SU-DHL-6 (cell line): ENCODE measurements at regions not wholly inside any gene's neighbourhood (a gene's known extent, or its start where the extent isn't known, plus 50 kb on each side); places are given as distances from the start of the nearest gene placed in this dataset.

Experiments used
- H2AFZ ChIP-seq: fragments of 200-600 bp; sonication (generic); 2 replicates; pipeline ENCODE4 v1.6.1; 2014; ENCODE audit warnings: low read depth, mild to moderate bottlenecking, moderate library complexity, mixed read lengths, antibody characterized with exemption, low read length; ENCODE audit not compliant: severe bottlenecking
- H3F3A ChIP-seq: fragments of 200-600 bp; shearing (Covaris generic); 2 replicates; pipeline ENCODE4 v1.6.0; 2016; ENCODE audit warnings: antibody characterized with exemption, mild to moderate bottlenecking; ENCODE audit not compliant: insufficient read depth
- H3K27ac ChIP-seq: fragments of 200-600 bp; sonication (generic); 2 replicates; pipeline ENCODE4 v1.5.1; 2016; ENCODE audit warnings: low read depth, mild to moderate bottlenecking, low read length, moderate library complexity, mixed read lengths
- H3K27me3 ChIP-seq: fragments of 200-600 bp; sonication (generic), shearing (Covaris generic); 2 replicates; pipeline ENCODE4 v1.6.0; 2014; ENCODE audit warnings: mild to moderate bottlenecking, low read length
- H3K36me3 ChIP-seq: fragments of 200-600 bp; sonication (generic); 2 replicates; pipeline ENCODE4 v1.6.1; 2014; ENCODE audit warnings: mild to moderate bottlenecking, low read length, mixed read lengths
- H3K4me2 ChIP-seq: fragments of 300-600, 200-600 bp; shearing (Covaris generic), sonication (generic); 2 replicates; pipeline ENCODE4 v1.6.0; 2014; ENCODE audit warnings: low read length, low read depth, mild to moderate bottlenecking; ENCODE audit not compliant: poor library complexity, severe bottlenecking
- H3K4me3 ChIP-seq: fragments of 200-600 bp; sonication (generic); 2 replicates; pipeline ENCODE4 v1.5.1; 2014; ENCODE audit warnings: antibody characterized with exemption, low read length, mild to moderate bottlenecking, mixed read lengths; ENCODE audit not compliant: insufficient read depth, poor library complexity, severe bottlenecking
- H3K79me2 ChIP-seq: fragments of 200-600 bp; sonication (generic); 2 replicates; pipeline ENCODE4 v1.6.1; 2014; ENCODE audit warnings: mild to moderate bottlenecking, low read length, moderate library complexity; ENCODE audit not compliant: insufficient read depth
- H3K9ac ChIP-seq: fragments of 200-600 bp; sonication (generic); 2 replicates; pipeline ENCODE4 v1.7.0; 2014; ENCODE audit warnings: mild to moderate bottlenecking, low read length
- H3K9me2 ChIP-seq: fragments of 200-600 bp; sonication (generic); replicated peaks from 2 replicates; pipeline ENCODE4 v1.6.1; 2014; ENCODE audit warnings: low read length; ENCODE audit not compliant: insufficient read depth
- H3K9me3 ChIP-seq: fragments of 200-600 bp; sonication (generic); 2 replicates; pipeline ENCODE4 v1.6.1; 2014; ENCODE audit warnings: low read length, mixed read lengths; ENCODE audit not compliant: insufficient read depth
- H4K20me1 ChIP-seq: fragments of 200-600 bp; sonication (generic); 2 replicates; pipeline ENCODE4 v1.6.1; 2014; ENCODE audit warnings: low read depth, mild to moderate bottlenecking, antibody characterized with exemption, low read length, moderate library complexity, mixed read lengths
- EZH2phosphoT487 ChIP-seq: fragments of 200-600 bp; sonication (generic), shearing (Covaris generic); conservative IDR thresholded peaks from 2 replicates; pipeline ENCODE4 v1.6.1; 2018; ENCODE audit warnings: mild to moderate bottlenecking, antibody characterized with exemption, low read length, moderate library complexity, mixed read lengths
- TF ChIP-seq, protein P1 (sequence below): fragments of 200-600 bp; sonication (generic); IDR thresholded peaks from one replicate; pipeline ENCODE4 v1.5.1; 2017; ENCODE audit warnings: antibody characterized with exemption, mild to moderate bottlenecking, low read length, moderate library complexity; ENCODE audit not compliant: insufficient read depth, poor library complexity, severe bottlenecking

DNA sequence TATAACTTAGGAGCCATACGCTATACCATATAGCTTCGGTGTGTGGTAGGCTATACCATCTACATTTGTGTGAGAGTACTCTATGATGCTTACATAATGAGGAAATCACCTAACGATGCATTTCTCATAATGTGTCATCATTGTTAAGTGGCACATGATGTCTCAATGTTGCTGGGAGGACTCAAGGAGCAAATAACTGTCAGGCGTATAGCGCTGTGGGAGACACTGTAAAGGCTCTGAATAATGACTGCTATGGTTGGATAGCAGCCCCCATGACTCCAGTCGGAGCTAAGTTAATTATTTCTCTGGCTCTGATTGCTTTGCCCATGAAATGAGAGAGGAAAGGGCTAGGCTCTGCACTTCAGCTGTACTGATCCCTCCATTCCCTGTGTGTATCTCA is 197.2 kb downstream of the RGS9 start:
- Histone ChIP-seq H3K9me3 (no peaks in the 10 kb centered on the region; the same call in 1 of the 2 replicates), H3K27me3 (no peaks in the 10 kb centered on the region), H2AFZ (no peak overlapping the region), H3F3A (no peaks in the 10 kb centered on the region), H3K36me3 (no peaks in the 10 kb centered on the region), H3K4me2 (no peak overlapping the region), H3K9me2 (no peaks in the 10 kb centered on the region), H3K79me2 (no peaks in the 10 kb centered on the region), H3K9ac (no peak overlapping the region), H4K20me1 (no peaks in the 10 kb centered on the region), H3K27ac (no peak overlapping the region), H3K4me3 (no peak overlapping the region)
- TF ChIP-seq, protein P1, sequence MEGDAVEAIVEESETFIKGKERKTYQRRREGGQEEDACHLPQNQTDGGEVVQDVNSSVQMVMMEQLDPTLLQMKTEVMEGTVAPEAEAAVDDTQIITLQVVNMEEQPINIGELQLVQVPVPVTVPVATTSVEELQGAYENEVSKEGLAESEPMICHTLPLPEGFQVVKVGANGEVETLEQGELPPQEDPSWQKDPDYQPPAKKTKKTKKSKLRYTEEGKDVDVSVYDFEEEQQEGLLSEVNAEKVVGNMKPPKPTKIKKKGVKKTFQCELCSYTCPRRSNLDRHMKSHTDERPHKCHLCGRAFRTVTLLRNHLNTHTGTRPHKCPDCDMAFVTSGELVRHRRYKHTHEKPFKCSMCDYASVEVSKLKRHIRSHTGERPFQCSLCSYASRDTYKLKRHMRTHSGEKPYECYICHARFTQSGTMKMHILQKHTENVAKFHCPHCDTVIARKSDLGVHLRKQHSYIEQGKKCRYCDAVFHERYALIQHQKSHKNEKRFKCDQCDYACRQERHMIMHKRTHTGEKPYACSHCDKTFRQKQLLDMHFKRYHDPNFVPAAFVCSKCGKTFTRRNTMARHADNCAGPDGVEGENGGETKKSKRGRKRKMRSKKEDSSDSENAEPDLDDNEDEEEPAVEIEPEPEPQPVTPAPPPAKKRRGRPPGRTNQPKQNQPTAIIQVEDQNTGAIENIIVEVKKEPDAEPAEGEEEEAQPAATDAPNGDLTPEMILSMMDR, result no peak
- TF ChIP-seq EZH2phosphoT487, result no peak

DNA sequence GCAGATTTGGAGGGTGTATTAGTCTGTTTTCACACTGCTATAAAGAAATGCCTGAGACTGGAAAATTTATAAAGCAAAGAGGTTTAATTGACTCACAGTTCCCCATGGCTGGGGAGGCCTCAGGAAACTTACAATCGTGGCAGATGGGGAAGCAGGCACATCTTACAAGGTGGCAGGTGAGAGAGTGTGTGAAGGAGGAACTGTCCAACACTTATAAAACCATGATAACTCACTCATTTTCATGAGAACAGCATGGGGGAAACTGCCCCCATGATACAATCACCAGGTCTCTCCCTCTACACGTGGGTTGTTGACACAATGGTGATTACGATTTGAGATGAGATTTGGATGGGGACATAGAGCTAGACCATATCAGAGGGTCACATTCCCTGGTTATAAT is 195.6 kb downstream of the RGS9 start:
- Histone ChIP-seq H2AFZ (no peak overlapping the region), H3K27ac (no peak overlapping the region), H3K79me2 (no peaks in the 10 kb centered on the region), H4K20me1 (no peaks in the 10 kb centered on the region), H3F3A (no peaks in the 10 kb centered on the region), H3K27me3 (no peaks in the 10 kb centered on the region), H3K9me3 (no peaks in the 10 kb centered on the region), H3K4me3 (no peak overlapping the region), H3K36me3 (no peaks in the 10 kb centered on the region), H3K4me2 (no peak overlapping the region), H3K9me2 (no peaks in the 10 kb centered on the region), H3K9ac (no peak overlapping the region)
- TF ChIP-seq, protein P1, result no peak
- no peak for TF ChIP-seq EZH2phosphoT487

DNA sequence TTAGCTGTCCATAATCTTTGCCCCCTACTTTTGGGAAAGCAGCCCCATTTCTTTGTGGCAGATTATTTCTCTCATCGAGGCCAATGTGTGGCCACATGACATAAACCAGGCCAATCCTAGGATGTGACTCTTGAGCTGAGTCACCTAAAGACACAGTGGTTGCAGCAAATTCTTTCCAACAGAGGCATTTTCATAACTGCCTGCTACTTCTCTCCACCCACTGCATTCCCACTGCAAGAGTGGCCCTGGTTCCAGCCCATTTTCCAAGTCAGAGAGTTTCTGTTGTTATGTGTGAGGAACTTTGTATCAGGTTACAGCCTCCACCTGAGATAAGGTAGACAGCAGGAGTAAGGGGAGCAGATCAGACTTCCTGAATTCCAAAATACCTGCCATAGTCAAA is 195.2 kb downstream of the RGS9 start:
- TF ChIP-seq EZH2phosphoT487, result no peak
- no peaks in the 10 kb centered on the region for H3K79me2 ChIP-seq
- H3K4me2 ChIP-seq, result no peak overlapping the region
- no peaks in the 10 kb centered on the region for H3K9me3 ChIP-seq
- no peaks in the 10 kb centered on the region for H3F3A ChIP-seq
- no peak overlapping the region for H2AFZ ChIP-seq
- no peaks in the 10 kb centered on the region for H3K27me3 ChIP-seq
- no peaks in the 10 kb centered on the region for H3K36me3 ChIP-seq
- H3K9me2 ChIP-seq, result no peaks in the 10 kb centered on the region
- H3K9ac ChIP-seq, result no peak overlapping the region
- no peaks in the 10 kb centered on the region for H4K20me1 ChIP-seq
- H3K4me3 ChIP-seq, result no peak overlapping the region
- H3K27ac ChIP-seq, result no peak overlapping the region

DNA sequence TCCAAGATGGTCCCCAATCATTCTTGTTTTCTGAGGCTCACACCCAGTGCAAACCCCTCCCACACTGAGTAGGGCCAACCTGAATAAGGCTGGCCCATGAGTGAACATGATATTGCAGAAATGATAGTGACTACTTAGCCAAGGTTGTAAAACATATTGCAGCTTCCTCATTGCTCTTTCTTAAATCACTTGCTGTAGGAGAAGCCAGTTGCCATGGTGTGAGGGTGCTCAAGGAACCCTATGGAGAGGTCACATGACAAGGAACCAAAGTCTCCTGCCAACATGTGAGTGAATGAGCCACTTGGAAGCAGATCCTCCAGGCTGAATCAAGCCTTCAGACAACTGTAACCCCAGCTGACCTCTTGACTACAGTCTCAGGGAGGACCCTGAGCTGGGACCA is 191.4 kb downstream of the RGS9 start:
- Histone ChIP-seq H3K9me3 (no peaks in the 10 kb centered on the region), H3K4me3 (no peak overlapping the region), H3K4me2 (no peak overlapping the region), H4K20me1 (no peaks in the 10 kb centered on the region), H3K9me2 (no peaks in the 10 kb centered on the region), H3K27me3 (no peaks in the 10 kb centered on the region), H3F3A (no peaks in the 10 kb centered on the region), H3K27ac (no peak overlapping the region), H3K9ac (no peak overlapping the region), H2AFZ (no peak overlapping the region), H3K36me3 (no peaks in the 10 kb centered on the region), H3K79me2 (no peaks in the 10 kb centered on the region)
- TF ChIP-seq, protein P1, result no peak
- no peak for TF ChIP-seq EZH2phosphoT487
